HUES48 (cell line): ENCODE measurements at regions not wholly inside any gene's neighbourhood (a gene's known extent, or its start where the extent isn't known, plus 50 kb on each side); places are given as distances from the start of the nearest gene placed in this dataset.
"Not testable (repeated sequence)": the region's sequence is repeated elsewhere in the genome, so short reads cannot be mapped to it uniquely, and the experiment has no call there.

Experiments
- H3K27ac ChIP-seq: one replicate; pipeline ENCODE4 v1.7.0; 2013; ENCODE audit warnings: low read depth, low read length, inconsistent platforms
- H3K27me3 ChIP-seq: 2 replicates; pipeline ENCODE4 v1.6.1; 2013; ENCODE audit warnings: mild to moderate bottlenecking, low read length; ENCODE audit not compliant: control insufficient read depth, insufficient read depth
- H3K36me3 ChIP-seq: 2 replicates; pipeline ENCODE4 v1.6.1; 2013; ENCODE audit warnings: low read length; ENCODE audit not compliant: control insufficient read depth, insufficient read depth
- H3K4me1 ChIP-seq: 2 replicates; pipeline ENCODE4 v1.6.1; 2013; ENCODE audit warnings: mild to moderate bottlenecking, low read length; ENCODE audit not compliant: control insufficient read depth, insufficient read depth
- H3K4me3 ChIP-seq: 2 replicates; pipeline ENCODE4 v1.5.1; 2013; ENCODE audit warnings: mild to moderate bottlenecking, low read depth, low read length
- H3K9ac ChIP-seq: 2 replicates; pipeline ENCODE4 v1.6.1; 2013; ENCODE audit warnings: mild to moderate bottlenecking, low read depth, low read length, moderate library complexity
- H3K9me3 ChIP-seq: 2 replicates; pipeline ENCODE4 v1.6.1; 2013; ENCODE audit warnings: low read length; ENCODE audit not compliant: control insufficient read depth, insufficient read depth

DNA sequence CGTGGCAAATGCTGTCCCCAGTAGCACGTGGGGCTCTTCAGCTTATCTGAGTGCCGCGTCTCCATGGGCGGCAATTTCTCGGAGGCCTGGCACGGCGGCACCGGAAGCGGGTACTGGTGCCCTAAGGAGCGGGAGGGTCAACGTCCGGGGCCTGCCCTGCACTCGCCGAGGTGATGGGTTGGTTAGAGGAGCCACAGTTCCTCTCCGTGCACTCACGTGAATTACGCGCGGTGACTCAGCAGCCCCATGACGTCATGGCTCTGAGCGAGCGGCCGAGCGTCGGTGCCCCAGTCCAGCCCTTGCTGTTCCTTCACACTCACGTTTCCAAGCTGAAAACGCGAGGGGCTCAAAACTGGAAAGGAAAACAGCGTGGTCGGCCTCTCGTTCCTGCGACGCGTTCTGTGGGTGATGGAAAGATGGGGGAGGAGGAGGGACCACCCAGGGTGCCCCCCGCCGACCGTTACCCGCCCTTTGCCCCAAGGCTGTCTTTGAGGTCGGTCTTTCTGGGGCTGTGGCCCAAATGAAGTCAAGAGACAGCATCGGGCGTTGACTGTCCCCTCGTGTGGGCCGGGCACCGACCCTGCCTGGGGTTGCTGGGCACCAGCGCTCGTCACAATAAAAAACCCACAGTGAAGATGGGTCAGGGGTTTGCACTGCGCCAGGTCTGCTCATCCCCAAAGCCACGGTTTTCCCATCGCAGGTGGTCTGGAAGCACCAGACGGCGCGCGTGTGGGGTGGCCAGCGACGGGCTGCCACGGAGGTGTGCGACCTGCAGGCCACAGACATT is 70.4 kb upstream of the CFAP46 start:
- Histone ChIP-seq H3K27me3 (no peaks in the 10 kb centered on the region), H3K4me1 (no peaks in the 10 kb centered on the region), H3K4me3 (no peak overlapping the region), H3K9ac (no peak overlapping the region), H3K27ac (no peak overlapping the region), H3K9me3 (peaks cover 4% of the 10 kb centered on the region), H3K36me3 (no peaks in the 10 kb centered on the region)

DNA sequence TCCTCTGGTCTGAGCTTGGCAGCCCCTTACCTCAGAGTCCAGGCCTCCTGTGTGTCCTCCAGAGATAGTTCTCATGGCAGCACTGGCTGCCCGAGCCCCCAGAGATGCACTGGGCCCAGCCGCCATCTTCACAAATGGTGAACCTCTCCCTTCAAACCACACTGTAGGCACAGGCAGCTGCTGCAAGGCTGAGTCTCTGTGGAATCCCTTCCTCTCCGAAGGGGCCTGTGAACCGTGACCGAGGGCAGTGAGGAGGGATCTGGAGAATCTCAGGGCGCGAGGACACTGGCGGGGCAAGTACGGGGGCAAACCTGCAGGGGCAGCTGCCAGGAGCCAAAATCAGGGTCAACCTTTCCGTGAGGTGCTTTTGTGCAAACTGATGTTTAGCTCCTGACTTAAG is 69.5 kb upstream of the CFAP46 start:
- Histone ChIP-seq H3K4me1 (no peaks in the 10 kb centered on the region), H3K9ac (no peak overlapping the region), H3K4me3 (no peak overlapping the region), H3K36me3 (no peaks in the 10 kb centered on the region), H3K9me3 (peaks cover 4% of the 10 kb centered on the region), H3K27ac (no peak overlapping the region), H3K27me3 (no peaks in the 10 kb centered on the region)

DNA sequence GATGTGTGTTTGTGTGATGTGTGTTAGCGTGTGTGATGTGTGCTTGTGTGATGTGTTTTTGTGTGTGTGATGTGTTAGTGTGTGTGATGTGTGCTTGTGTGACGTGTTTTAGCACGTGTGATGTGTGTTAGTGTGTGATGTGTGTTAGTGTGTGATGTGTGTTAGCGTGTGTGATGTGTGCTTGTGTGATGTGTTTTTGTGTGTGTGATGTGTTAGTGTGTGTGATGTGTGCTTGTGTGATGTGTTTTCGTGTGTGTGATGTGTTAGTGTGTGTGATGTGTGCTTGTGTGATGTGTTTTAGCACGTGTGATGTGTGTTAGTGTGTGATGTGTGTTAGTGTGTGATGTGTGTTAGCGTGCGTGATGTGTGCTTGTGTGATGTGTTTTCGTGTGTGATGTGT is 69.0 kb upstream of the CFAP46 start:
- H3K36me3 ChIP-seq, H3K4me3 ChIP-seq, H3K27me3 ChIP-seq, H3K9ac ChIP-seq, H3K9me3 ChIP-seq, H3K27ac ChIP-seq, H3K4me1 ChIP-seq: not testable (repeated sequence)

DNA sequence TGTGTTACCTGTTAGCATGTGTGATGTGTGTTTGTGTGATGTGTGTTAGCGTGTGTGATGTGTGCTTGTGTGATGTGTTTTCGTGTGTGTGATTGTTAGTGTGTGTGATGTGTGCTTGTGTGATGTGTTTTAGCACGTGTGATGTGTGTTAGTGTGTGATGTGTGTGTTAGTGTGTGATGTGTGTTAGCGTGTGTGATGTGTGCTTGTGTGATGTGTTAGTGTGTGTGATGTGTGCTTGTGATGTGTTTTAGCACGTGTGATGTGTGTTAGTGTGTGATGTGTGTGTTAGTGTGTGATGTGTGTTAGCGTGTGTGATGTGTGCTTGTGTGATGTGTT is 68.4 kb upstream of the CFAP46 start:
- H3K9me3 ChIP-seq, H3K27ac ChIP-seq, H3K9ac ChIP-seq: not testable (repeated sequence)

DNA sequence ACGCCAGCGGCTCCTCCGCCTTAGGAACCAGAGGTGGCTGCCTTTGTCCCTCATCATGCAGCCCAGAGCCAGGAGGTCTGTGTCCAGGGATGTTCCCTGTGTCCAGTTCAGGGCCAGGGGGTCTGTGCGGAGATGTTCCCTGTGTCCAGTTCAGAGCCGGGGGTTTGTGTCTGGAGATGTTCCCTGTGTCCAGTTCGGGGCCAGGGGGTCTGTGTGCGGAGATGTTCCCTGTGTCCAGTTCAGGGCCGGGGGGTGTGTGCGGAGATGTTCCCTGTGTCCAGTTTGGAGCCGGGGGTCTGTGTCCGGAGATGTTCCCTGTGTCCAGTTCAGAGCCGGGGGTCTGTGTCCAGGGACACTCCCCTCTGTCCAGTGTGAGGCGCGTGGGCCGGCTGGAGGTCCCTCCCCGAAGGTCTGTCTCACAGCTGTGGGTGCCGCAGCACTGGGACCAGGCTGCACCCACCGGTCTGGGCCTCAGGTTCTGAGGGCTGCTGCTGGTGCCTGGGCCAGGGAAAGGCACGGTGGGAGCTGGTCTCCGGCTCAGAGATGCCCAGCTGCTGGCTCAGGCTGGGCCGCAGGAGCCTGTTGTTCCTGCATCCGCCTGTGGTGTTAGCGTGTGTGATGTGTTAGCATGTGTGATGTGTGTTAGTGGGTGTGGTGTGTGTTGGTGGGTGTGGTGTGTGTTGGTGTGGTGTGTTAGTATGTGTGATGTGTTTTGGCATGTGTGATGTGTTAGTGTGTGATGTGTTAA is 67.9 kb upstream of the CFAP46 start:
- Histone ChIP-seq H3K4me3 (no peak overlapping the region), H3K36me3 (no peaks in the 10 kb centered on the region), H3K27ac (no peak overlapping the region), H3K9me3 (peaks cover 4% of the 10 kb centered on the region), H3K4me1 (no peaks in the 10 kb centered on the region), H3K27me3 (no peaks in the 10 kb centered on the region), H3K9ac (no peak overlapping the region)

More for the DNA sequence above, 68.4 kb upstream of the CFAP46 start:
- H3K27me3 ChIP-seq, H3K36me3 ChIP-seq, H3K4me1 ChIP-seq, H3K4me3 ChIP-seq: not testable (repeated sequence)

DNA sequence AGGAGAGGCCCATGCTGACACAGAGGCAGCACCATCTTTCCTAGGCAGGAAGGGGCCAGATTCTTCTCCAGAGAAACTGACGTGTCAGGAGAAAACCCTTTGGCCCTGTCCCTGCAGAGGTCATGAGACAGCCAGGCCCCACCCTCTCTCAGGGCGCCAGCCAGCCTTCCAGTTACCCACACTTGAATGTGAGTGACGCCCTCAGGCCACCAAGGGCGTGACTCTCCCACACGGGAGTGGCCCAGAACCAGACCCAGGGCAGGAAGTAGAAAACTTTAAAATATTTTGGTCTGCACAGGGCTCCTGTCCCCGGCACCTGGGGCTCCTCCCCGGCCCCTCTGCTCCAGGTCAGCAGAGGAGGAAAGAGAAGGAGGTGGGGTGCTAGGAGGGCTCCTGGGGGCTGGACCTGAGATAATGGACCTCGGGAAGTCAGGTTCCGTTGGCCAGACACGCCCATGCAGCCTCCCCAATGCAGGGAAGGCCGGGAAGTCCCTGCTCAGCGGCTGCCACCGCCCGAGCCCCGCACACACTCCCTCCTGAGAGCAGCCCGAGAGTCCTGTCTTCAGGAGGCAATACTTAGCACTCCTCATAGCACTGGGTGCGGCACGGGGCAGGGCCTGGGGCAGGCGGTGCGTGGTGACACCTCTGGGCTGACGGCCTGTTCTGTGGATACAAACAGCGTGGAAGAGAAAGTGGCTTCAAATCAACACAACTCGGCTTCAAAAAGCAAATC is 67.0 kb upstream of the CFAP46 start:
- Histone ChIP-seq H3K4me3 (no peak overlapping the region), H3K4me1 (no peaks in the 10 kb centered on the region), H3K27ac (no peak overlapping the region), H3K9ac (no peak overlapping the region), H3K9me3 (peaks cover 4% of the 10 kb centered on the region), H3K36me3 (no peaks in the 10 kb centered on the region), H3K27me3 (no peaks in the 10 kb centered on the region)

DNA sequence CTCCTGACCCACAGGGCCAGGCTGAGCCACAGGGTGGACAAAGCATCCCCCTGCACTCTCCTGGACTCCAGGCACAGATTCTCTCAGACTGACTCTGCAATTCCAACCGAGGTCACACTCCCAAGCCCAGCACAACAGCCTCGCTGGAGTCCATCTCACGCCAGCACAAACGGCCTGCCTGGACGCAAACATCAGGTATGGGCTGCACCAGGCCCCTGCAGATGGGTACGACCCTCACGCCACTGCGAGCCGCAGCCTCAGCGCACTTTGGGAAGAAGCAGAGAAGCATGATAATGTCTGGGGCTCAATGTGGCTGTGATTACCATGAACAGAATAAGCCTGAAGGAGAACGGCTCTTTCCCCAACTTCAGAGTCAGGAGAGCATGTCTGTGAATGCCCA is 66.4 kb upstream of the CFAP46 start:
- no peaks in the 10 kb centered on the region for H3K36me3 ChIP-seq
- peaks cover 4% of the 10 kb centered on the region for H3K9me3 ChIP-seq
- H3K27ac ChIP-seq, result no peak overlapping the region
- no peak overlapping the region for H3K9ac ChIP-seq
- no peaks in the 10 kb centered on the region for H3K27me3 ChIP-seq
- no peaks in the 10 kb centered on the region for H3K4me1 ChIP-seq
- H3K4me3 ChIP-seq, result no peak overlapping the region

DNA sequence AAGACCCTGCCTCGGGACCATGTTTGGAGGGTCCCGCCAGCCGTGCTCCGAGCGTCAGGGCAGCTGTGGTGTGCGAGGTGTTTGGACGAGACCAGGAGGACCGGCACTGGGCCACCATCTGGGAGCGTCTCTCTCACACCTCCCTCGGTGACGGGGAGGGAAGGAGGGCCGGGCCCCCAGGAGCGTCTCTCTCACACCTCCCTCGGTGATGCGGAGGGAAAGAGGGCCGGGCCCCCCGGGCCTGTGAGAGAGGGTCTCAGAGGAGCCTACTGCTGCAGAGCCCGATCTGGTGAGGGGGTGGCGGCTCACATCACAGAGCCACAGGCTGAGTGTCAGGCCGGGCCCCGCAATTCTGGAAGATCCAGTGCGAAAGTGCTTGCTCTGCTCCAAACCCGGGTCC is 65.8 kb upstream of the CFAP46 start:
- Histone ChIP-seq H3K4me3 (no peak overlapping the region), H3K36me3 (no peaks in the 10 kb centered on the region), H3K27ac (no peak overlapping the region), H3K9ac (no peak overlapping the region), H3K27me3 (no peaks in the 10 kb centered on the region), H3K4me1 (no peaks in the 10 kb centered on the region), H3K9me3 (peaks cover 4% of the 10 kb centered on the region)

DNA sequence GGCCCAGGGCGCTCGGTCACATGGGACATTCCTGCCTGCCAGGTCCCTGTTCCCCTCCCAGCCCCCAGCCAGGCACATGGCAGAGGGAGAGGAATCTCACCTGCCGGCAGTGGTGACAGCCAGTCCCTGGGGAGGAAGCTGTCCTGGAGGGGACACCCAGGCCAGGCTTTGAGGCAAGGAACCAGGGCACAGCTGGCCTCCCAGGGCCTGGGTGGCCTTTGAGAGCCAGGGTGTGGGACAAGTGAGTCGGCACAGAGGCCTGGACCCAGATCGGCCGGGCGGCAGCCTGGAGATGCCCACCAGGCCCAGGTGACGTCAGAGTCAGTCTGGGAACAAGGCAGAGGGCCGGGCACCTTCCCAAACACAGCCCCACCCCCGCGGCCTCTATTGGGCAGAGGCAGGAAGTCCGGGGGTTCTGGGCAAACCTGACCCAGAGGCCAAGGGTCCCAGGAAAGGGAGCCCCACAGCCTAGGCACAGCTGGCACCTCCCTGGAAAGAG is 65.0 kb upstream of the CFAP46 start:
- no peaks in the 10 kb centered on the region for H3K27me3 ChIP-seq
- no peak overlapping the region for H3K9ac ChIP-seq
- H3K9me3 ChIP-seq, result peaks cover 4% of the 10 kb centered on the region
- no peaks in the 10 kb centered on the region for H3K4me1 ChIP-seq
- no peaks in the 10 kb centered on the region for H3K36me3 ChIP-seq
- no peak overlapping the region for H3K4me3 ChIP-seq
- no peak overlapping the region for H3K27ac ChIP-seq

DNA sequence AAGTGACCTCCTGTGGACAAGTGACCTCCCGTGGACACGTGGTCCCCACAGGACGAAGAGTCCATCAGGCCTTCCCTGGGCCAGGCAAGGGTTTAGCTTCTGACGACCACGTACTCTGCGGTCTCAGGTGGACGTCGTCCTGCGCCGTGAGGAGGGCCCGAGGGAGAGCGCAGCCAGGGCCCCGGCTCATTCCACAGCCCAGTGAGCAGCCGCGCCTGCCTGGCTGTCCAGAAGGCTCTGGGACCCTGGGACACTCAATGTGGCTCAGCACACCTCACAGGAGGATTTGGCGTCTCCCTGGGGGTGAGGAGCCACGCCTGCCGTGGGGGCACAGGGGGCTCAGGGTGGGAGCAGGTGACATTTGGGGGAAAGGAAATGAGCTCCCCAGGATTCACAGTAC is 64.4 kb upstream of the CFAP46 start:
- H3K9ac ChIP-seq, result no peak overlapping the region
- no peaks in the 10 kb centered on the region for H3K4me1 ChIP-seq

DNA sequence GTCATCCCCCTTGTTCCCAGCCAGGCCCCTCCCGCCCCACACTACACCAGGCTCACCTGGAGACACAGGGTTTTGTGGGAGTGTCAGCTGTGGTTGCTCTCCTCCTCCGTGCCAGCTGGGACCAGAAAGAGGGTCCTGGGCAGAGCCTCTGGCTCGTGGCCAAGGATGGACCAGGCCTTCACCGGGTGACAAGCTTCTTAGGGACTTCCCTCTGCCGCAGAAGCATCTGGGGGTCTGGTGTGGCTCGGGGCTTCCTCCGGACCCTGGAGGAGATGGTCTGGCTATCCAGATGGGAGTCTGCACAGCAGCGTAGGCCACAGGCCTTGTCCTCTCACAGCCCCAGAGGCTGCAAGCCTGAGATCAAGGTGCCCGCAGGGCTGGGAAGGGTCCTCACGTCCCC is 63.8 kb upstream of the CFAP46 start:
- Histone ChIP-seq H3K4me1 (no peaks in the 10 kb centered on the region), H3K9me3 (no peaks in the 10 kb centered on the region), H3K36me3 (no peaks in the 10 kb centered on the region), H3K27me3 (no peaks in the 10 kb centered on the region), H3K9ac (no peak overlapping the region), H3K4me3 (no peak overlapping the region), H3K27ac (no peak overlapping the region)

More for the DNA sequence above, 64.4 kb upstream of the CFAP46 start:
- Histone ChIP-seq H3K9me3 (peaks cover 4% of the 10 kb centered on the region), H3K36me3 (no peaks in the 10 kb centered on the region), H3K4me3 (no peak overlapping the region), H3K27ac (no peak overlapping the region), H3K27me3 (no peaks in the 10 kb centered on the region)
